KMS-11 (cell line): ENCODE measurements at regions not wholly inside any gene's neighbourhood (a gene's known extent, or its start where the extent isn't known, plus 50 kb on each side); places are given as distances from the start of the nearest gene placed in this dataset.

ENCODE experiments used
- H2AFZ ChIP-seq: fragments of 200-600 bp; sonication (generic); 2 replicates; pipeline ENCODE4 v1.6.1; 2016; ENCODE audit warnings: antibody characterized with exemption, mixed run types, low read depth
- H3K27ac ChIP-seq: fragments of 200-600 bp; sonication (generic); 2 replicates; pipeline ENCODE4 v1.6.1; 2016; ENCODE audit warnings: mild to moderate bottlenecking, mixed run types
- H3K27me3 ChIP-seq: fragments of 200-600 bp; sonication (generic); 2 replicates; pipeline ENCODE4 v1.6.1; 2017; ENCODE audit warnings: mild to moderate bottlenecking, low read depth, mixed run types, moderate library complexity; ENCODE audit not compliant: insufficient read depth
- H3K36me3 ChIP-seq: fragments of 200-600 bp; sonication (generic); 2 replicates; pipeline ENCODE4 v1.6.1; 2017; ENCODE audit warnings: mild to moderate bottlenecking, mixed run types; ENCODE audit not compliant: insufficient read depth
- H3K4me1 ChIP-seq: fragments of 200-600 bp; sonication (generic); 2 replicates; pipeline ENCODE4 v1.6.1; 2016; ENCODE audit warnings: mild to moderate bottlenecking, low read depth, mixed run types; ENCODE audit not compliant: poor library complexity, severe bottlenecking
- H3K4me2 ChIP-seq: fragments of 200-600 bp; sonication (generic); 2 replicates; pipeline ENCODE4 v1.7.0; 2016; ENCODE audit warnings: mild to moderate bottlenecking, mixed run types
- H3K4me3 ChIP-seq: fragments of 200-600 bp; sonication (generic); IDR thresholded peaks from 2 replicates; pipeline ENCODE4 v1.6.1; 2017; ENCODE audit warnings: low read depth, low read length, mixed read lengths; ENCODE audit not compliant: insufficient read depth
- H3K79me2 ChIP-seq: fragments of 200-600 bp; sonication (generic); 2 replicates; pipeline ENCODE4 v1.6.1; 2016; ENCODE audit warnings: low read depth, mixed run types; ENCODE audit not compliant: insufficient read depth
- H3K9ac ChIP-seq: fragments of 200-600 bp; sonication (generic); 2 replicates; pipeline ENCODE4 v1.6.1; 2016; ENCODE audit warnings: mild to moderate bottlenecking, mixed run types
- H4K20me1 ChIP-seq: fragments of 200-600 bp; sonication (generic); 2 replicates; pipeline ENCODE4 v1.6.1; 2016; ENCODE audit warnings: mild to moderate bottlenecking, mixed run types; ENCODE audit not compliant: insufficient read depth
- CTCF ChIP-seq: fragments of 200-600 bp; sonication (generic); conservative IDR thresholded peaks from 2 replicates; pipeline ENCODE4 v1.6.1; 2017; ENCODE audit warnings: low read depth, mild to moderate bottlenecking, antibody characterized with exemption, low read length, moderate library complexity, mixed read lengths

- Histone ChIP-seq H3K27ac (no peak overlapping the region), H3K9ac (no peak overlapping the region), H2AFZ (no peak overlapping the region), H3K27me3 (no peaks in the 10 kb centered on the region), H3K4me3 (no peak overlapping the region), H3K4me1 (no peaks in the 10 kb centered on the region), H4K20me1 (no peaks in the 10 kb centered on the region), H3K79me2 (no peaks in the 10 kb centered on the region), H3K36me3 (no peaks in the 10 kb centered on the region), H3K4me2 (no peak overlapping the region)
- no peak for TF ChIP-seq CTCF
Measured at GRCh38 chr4:128722911-128723310, 86.6 kb upstream of the JADE1 start.

- Histone ChIP-seq H3K4me1 (no peaks in the 10 kb centered on the region), H4K20me1 (no peaks in the 10 kb centered on the region), H2AFZ (no peak overlapping the region), H3K36me3 (no peaks in the 10 kb centered on the region), H3K27me3 (no peaks in the 10 kb centered on the region), H3K79me2 (no peaks in the 10 kb centered on the region), H3K27ac (no peak overlapping the region), H3K9ac (no peak overlapping the region), H3K4me3 (no peak overlapping the region), H3K4me2 (no peak overlapping the region)
- TF ChIP-seq CTCF, result no peak
Measured at GRCh38 chr4:128721896-128722295, 87.6 kb upstream of the JADE1 start.

- Histone ChIP-seq H3K4me3 (no peak overlapping the region), H2AFZ (no peak overlapping the region), H3K79me2 (no peaks in the 10 kb centered on the region), H3K9ac (no peak overlapping the region), H3K27ac (no peak overlapping the region), H3K4me2 (no peak overlapping the region), H3K27me3 (no peaks in the 10 kb centered on the region), H3K36me3 (no peaks in the 10 kb centered on the region), H4K20me1 (no peaks in the 10 kb centered on the region), H3K4me1 (no peaks in the 10 kb centered on the region)
- no peak for TF ChIP-seq CTCF
Measured at GRCh38 chr4:128720270-128720669, 89.2 kb upstream of the JADE1 start.

- TF ChIP-seq CTCF, result no peak
- no peak overlapping the region for H2AFZ ChIP-seq
- no peak overlapping the region for H3K27ac ChIP-seq
- H3K4me3 ChIP-seq, result no peak overlapping the region
- H3K27me3 ChIP-seq, result no peaks in the 10 kb centered on the region
- H3K36me3 ChIP-seq, result no peaks in the 10 kb centered on the region
- H3K4me1 ChIP-seq, result no peaks in the 10 kb centered on the region
- H3K79me2 ChIP-seq, result no peaks in the 10 kb centered on the region
- H3K4me2 ChIP-seq, result no peak overlapping the region
- no peak overlapping the region for H3K9ac ChIP-seq
- H4K20me1 ChIP-seq, result no peaks in the 10 kb centered on the region
Measured at GRCh38 chr4:128718768-128719167, 90.7 kb upstream of the JADE1 start.

GRCh38 chr4:128716338-128716737 is 93.2 kb upstream of the JADE1 start:
- no peak for TF ChIP-seq CTCF
- Histone ChIP-seq H3K27ac (no peak overlapping the region), H3K4me3 (no peak overlapping the region), H3K4me1 (peaks cover 6% of the 10 kb centered on the region), H2AFZ (no peak overlapping the region), H3K79me2 (no peaks in the 10 kb centered on the region), H3K36me3 (no peaks in the 10 kb centered on the region), H3K4me2 (no peak overlapping the region), H3K9ac (no peak overlapping the region), H3K27me3 (no peaks in the 10 kb centered on the region), H4K20me1 (no peaks in the 10 kb centered on the region)
